ENCODE measurements at regions not wholly inside any gene's neighbourhood (a gene's known extent, or its start where the extent isn't known, plus 50 kb on each side); places are given as distances from the start of the nearest gene placed in this dataset.
"Not testable (repeated sequence)": the region's sequence is repeated elsewhere in the genome, so short reads cannot be mapped to it uniquely, and the experiment has no call there.

DNA sequence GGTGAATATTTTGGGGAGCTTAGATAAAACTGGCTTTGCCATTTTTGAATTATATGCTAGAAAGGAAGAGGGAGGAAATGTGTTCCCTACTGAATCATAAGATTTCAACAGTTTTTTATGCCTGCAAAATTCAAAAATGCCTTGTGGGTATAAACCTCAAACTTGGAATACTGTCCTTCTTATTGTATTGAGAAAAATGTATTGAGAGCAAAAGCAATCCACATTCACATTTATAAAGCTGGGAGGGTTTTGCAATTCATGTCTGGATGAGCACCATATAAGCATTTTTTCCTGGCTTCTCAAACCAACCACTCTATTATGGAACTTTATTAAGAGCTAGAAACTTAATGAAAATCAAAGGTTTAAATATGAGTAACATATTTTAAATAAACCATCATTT lies 289.8 kb downstream of the PCDH7 start:
- no peaks in the 10 kb centered on the region for H3K9me3 ChIP-seq (ENCODE audit: control insufficient read depth in 2 of 2, insufficient read depth in 1 of 2, low read depth in 1 of 2, low read length in 1 of 2)
- H3K36me3 ChIP-seq (ENCODE audit: control insufficient read depth in 2 of 2, insufficient read depth in 2 of 2, low read length in 1 of 2): no peaks in the 10 kb centered on the region
- no peak overlapping the region for H3K4me3 ChIP-seq (ENCODE audit: low read depth in 1 of 2, low read length in 2 of 2)
- H3K27me3 ChIP-seq (ENCODE audit: control insufficient read depth in 1 of 2, insufficient read depth in 2 of 2, low read length in 2 of 2): no peaks in the 10 kb centered on the region
- no peaks in the 10 kb centered on the region for H3K4me1 ChIP-seq (ENCODE audit: control insufficient read depth in 2 of 2, insufficient read depth in 2 of 2, low read length in 1 of 2)
- no peak overlapping the region for H3K27ac ChIP-seq (ENCODE audit: low read depth in 2 of 2, low read length in 1 of 2)

DNA sequence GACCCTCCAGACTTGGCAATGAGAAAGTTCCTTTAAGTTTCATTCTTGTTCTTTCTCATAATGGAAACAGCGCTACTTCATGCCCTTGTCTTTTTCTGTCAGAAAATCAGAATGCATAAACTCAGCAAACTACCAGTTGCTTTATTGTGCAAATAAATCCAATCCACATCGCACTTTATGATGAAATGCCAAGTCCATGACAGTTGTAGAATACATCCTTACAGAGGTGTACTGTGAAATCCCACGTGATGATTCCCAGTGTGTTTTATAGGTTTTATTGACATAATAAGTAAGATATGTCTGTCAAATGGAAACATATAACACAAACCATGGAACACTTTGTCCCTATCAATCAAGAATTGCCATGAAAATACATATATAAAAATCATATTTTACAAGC lies 295.0 kb downstream of the PCDH7 start:
- no peaks in the 10 kb centered on the region for H3K9me3 ChIP-seq (ENCODE audit: control insufficient read depth in 2 of 2, insufficient read depth in 1 of 2, low read depth in 1 of 2, low read length in 1 of 2)
- peaks cover 0 to 3% of the 10 kb centered on the region in 2 donors for H3K27me3 ChIP-seq (ENCODE audit: control insufficient read depth in 1 of 2, insufficient read depth in 2 of 2, low read length in 2 of 2)
- no peak overlapping the region for H3K4me3 ChIP-seq (ENCODE audit: low read depth in 1 of 2, low read length in 2 of 2)
- H3K36me3 ChIP-seq (ENCODE audit: control insufficient read depth in 2 of 2, insufficient read depth in 2 of 2, low read length in 1 of 2): no peaks in the 10 kb centered on the region
- peaks cover 0 to under 1% of the 10 kb centered on the region in 2 donors for H3K4me1 ChIP-seq (ENCODE audit: control insufficient read depth in 2 of 2, insufficient read depth in 2 of 2, low read length in 1 of 2)
- H3K27ac ChIP-seq (ENCODE audit: low read depth in 2 of 2, low read length in 1 of 2): no peak overlapping the region
- 74 to 92% methylated on average over 3 of the region's 3 CpGs for WGBS, 2 donors

- Histone ChIP-seq H3K4me1 (ENCODE audit: control insufficient read depth in 2 of 2, insufficient read depth in 2 of 2, low read length in 1 of 2) (peaks cover 0 to 2% of the 10 kb centered on the region in 2 donors), H3K4me3 (ENCODE audit: low read depth in 1 of 2, low read length in 2 of 2) (no peak overlapping the region), H3K27me3 (ENCODE audit: control insufficient read depth in 1 of 2, insufficient read depth in 2 of 2, low read length in 2 of 2) (peaks cover 0 to 3% of the 10 kb centered on the region in 2 donors), H3K36me3 (ENCODE audit: control insufficient read depth in 2 of 2, insufficient read depth in 2 of 2, low read length in 1 of 2) (no peaks in the 10 kb centered on the region), H3K27ac (ENCODE audit: low read depth in 2 of 2, low read length in 1 of 2) (no peak overlapping the region), H3K9me3 (ENCODE audit: control insufficient read depth in 2 of 2, insufficient read depth in 1 of 2, low read depth in 1 of 2, low read length in 1 of 2) (no peaks in the 10 kb centered on the region)
- WGBS, 2 donors: 86 to 94% methylated on average over 2 of the region's 2 CpGs
These were observed 296.3 kb downstream of the PCDH7 start for GRCh38 chr4:31016322-31017061.

GRCh38 chr4:31020363-31020762 lies 300.2 kb downstream of the PCDH7 start:
- no peak overlapping the region for H3K27ac ChIP-seq (ENCODE audit: low read depth in 2 of 2, low read length in 1 of 2)
- H3K36me3 ChIP-seq (ENCODE audit: control insufficient read depth in 2 of 2, insufficient read depth in 2 of 2, low read length in 1 of 2): no peaks in the 10 kb centered on the region
- 59 to 73% methylated on average over 8 of the region's 8 CpGs for WGBS, 2 donors
- peaks cover 0 to 2% of the 10 kb centered on the region in 2 donors for H3K4me1 ChIP-seq (ENCODE audit: control insufficient read depth in 2 of 2, insufficient read depth in 2 of 2, low read length in 1 of 2)
- no peaks in the 10 kb centered on the region for H3K9me3 ChIP-seq (ENCODE audit: control insufficient read depth in 2 of 2, insufficient read depth in 1 of 2, low read depth in 1 of 2, low read length in 1 of 2)
- peaks cover 0 to 3% of the 10 kb centered on the region in 2 donors for H3K27me3 ChIP-seq (ENCODE audit: control insufficient read depth in 1 of 2, insufficient read depth in 2 of 2, low read length in 2 of 2)
- H3K4me3 ChIP-seq (ENCODE audit: low read depth in 1 of 2, low read length in 2 of 2): no peak overlapping the region

GRCh38 chr4:31021008-31021407 lies 300.8 kb downstream of the PCDH7 start:
- H3K4me1 ChIP-seq (ENCODE audit: control insufficient read depth in 2 of 2, insufficient read depth in 2 of 2, low read length in 1 of 2): peaks cover 0 to 2% of the 10 kb centered on the region in 2 donors
- H3K27me3 ChIP-seq (ENCODE audit: control insufficient read depth in 1 of 2, insufficient read depth in 2 of 2, low read length in 2 of 2): peaks cover 0 to 3% of the 10 kb centered on the region in 2 donors
- no peak overlapping the region for H3K4me3 ChIP-seq (ENCODE audit: low read depth in 1 of 2, low read length in 2 of 2)
- no peaks in the 10 kb centered on the region for H3K36me3 ChIP-seq (ENCODE audit: control insufficient read depth in 2 of 2, insufficient read depth in 2 of 2, low read length in 1 of 2)
- no peak overlapping the region for H3K27ac ChIP-seq (ENCODE audit: low read depth in 2 of 2, low read length in 1 of 2)
- no peaks in the 10 kb centered on the region for H3K9me3 ChIP-seq (ENCODE audit: control insufficient read depth in 2 of 2, insufficient read depth in 1 of 2, low read depth in 1 of 2, low read length in 1 of 2)
- WGBS, 2 donors: 73 to 75% methylated on average over 2 of the region's 2 CpGs

DNA sequence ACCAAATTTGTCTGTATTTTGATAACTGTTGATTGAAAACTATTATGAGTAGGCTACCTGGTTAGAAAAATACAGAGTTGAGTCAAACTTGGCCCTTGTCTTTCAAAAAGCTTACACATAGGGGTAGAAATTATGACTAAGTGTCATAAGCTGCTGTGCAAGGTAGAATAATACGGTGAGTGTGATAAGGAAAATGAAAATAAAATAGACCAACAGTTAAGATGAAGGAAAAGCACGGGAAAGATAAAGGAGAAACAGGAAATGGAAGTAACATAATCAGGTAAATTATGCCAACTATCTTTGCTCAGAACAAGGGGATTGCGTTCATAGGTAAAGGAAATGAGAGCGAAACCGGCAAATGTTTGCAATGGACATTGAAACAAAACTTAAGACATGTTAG lies 302.5 kb downstream of the PCDH7 start:
- Histone ChIP-seq H3K9me3 (ENCODE audit: control insufficient read depth in 2 of 2, insufficient read depth in 1 of 2, low read depth in 1 of 2, low read length in 1 of 2) (no peaks in the 10 kb centered on the region), H3K4me1 (ENCODE audit: control insufficient read depth in 2 of 2, insufficient read depth in 2 of 2, low read length in 1 of 2) (peaks cover 0 to 2% of the 10 kb centered on the region in 2 donors), H3K27me3 (ENCODE audit: control insufficient read depth in 1 of 2, insufficient read depth in 2 of 2, low read length in 2 of 2) (no peaks in the 10 kb centered on the region), H3K27ac (ENCODE audit: low read depth in 2 of 2, low read length in 1 of 2) (no peak overlapping the region), H3K4me3 (ENCODE audit: low read depth in 1 of 2, low read length in 2 of 2) (no peak overlapping the region), H3K36me3 (ENCODE audit: control insufficient read depth in 2 of 2, insufficient read depth in 2 of 2, low read length in 1 of 2) (no peaks in the 10 kb centered on the region)
- 80 to 87% methylated on average over 5 of the region's 5 CpGs for WGBS, 2 donors

- Histone ChIP-seq H3K9me3 (ENCODE audit: control insufficient read depth in 2 of 2, insufficient read depth in 1 of 2, low read depth in 1 of 2, low read length in 1 of 2) (no peaks in the 10 kb centered on the region), H3K4me1 (ENCODE audit: control insufficient read depth in 2 of 2, insufficient read depth in 2 of 2, low read length in 1 of 2) (peaks cover 0 to 2% of the 10 kb centered on the region in 2 donors), H3K36me3 (ENCODE audit: control insufficient read depth in 2 of 2, insufficient read depth in 2 of 2, low read length in 1 of 2) (no peaks in the 10 kb centered on the region), H3K27me3 (ENCODE audit: control insufficient read depth in 1 of 2, insufficient read depth in 2 of 2, low read length in 2 of 2) (no peaks in the 10 kb centered on the region), H3K27ac (ENCODE audit: low read depth in 2 of 2, low read length in 1 of 2) (no peak overlapping the region), H3K4me3 (ENCODE audit: low read depth in 1 of 2, low read length in 2 of 2) (no peak overlapping the region)
- 77 to 86% methylated on average over 2 of the region's 2 CpGs for WGBS, 2 donors
These were observed 302.9 kb downstream of the PCDH7 start for GRCh38 chr4:31023109-31023508.

DNA sequence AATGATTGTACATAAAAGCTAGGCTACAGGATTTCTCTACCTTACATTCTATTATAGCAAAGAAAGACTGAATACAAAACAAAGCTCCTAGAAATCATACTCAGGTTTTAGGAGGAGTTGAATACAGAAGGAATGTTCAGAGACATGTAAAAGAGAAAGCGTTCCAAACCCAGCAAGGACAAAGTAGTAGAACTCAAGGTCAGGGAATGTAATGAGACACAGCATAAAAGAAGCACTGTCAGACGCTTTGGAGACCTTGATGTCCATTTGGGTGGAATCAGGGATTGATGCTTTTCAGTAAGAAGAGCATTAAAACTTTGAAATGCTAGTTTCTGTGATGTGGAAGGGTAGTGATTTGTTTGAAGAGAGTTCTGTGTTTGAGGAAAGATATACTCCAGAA lies 303.6 kb downstream of the PCDH7 start:
- no peaks in the 10 kb centered on the region for H3K27me3 ChIP-seq (ENCODE audit: control insufficient read depth in 1 of 2, insufficient read depth in 2 of 2, low read length in 2 of 2)
- 73 to 78% methylated on average over 2 of the region's 2 CpGs for WGBS, 2 donors
- H3K27ac ChIP-seq (ENCODE audit: low read depth in 2 of 2, low read length in 1 of 2): no peak overlapping the region
- H3K36me3 ChIP-seq (ENCODE audit: control insufficient read depth in 2 of 2, insufficient read depth in 2 of 2, low read length in 1 of 2): no peaks in the 10 kb centered on the region
- peaks cover 0 to 2% of the 10 kb centered on the region in 2 donors for H3K4me1 ChIP-seq (ENCODE audit: control insufficient read depth in 2 of 2, insufficient read depth in 2 of 2, low read length in 1 of 2)
- no peak overlapping the region for H3K4me3 ChIP-seq (ENCODE audit: low read depth in 1 of 2, low read length in 2 of 2)
- H3K9me3 ChIP-seq (ENCODE audit: control insufficient read depth in 2 of 2, insufficient read depth in 1 of 2, low read depth in 1 of 2, low read length in 1 of 2): no peaks in the 10 kb centered on the region

DNA sequence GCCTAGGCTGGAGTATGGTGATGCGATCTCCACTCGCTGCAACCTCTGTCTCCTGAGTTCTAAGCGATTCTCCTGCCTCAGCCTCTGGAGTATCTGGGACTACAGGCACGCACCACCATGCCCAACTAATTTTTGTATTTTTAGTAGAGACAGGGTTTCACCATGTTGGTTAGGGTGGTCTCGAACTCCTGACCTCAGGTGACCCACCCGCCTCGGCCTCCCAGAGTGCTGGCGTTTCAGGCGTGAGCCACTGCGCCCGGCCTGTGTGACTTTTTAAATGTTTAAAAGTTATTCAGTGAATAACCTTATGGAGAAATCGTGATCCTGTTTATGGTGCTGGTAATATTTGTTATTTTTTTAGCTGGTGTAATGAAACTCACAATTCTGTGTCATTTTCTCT lies 304.6 kb downstream of the PCDH7 start:
- WGBS, 2 donors: 94 to 95% methylated on average over 12 of the region's 12 CpGs

DNA sequence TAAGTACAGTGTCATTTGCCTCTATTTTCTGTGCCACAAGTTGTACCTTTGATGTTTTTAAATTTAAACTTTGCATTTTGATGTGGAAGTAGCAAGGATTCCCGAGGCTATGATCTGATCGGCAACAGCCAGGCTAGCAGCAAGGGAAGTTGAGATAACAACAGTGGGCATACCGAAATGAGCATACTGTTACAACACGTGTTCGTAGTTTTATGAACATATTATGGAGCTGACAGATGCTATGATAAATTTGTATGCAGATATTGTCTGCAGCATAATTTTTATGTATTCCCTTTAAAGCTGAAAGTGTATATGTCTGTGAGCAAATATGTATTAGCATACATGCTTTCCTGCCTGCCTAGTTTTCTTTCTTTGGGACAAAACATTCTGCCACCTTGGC lies 306.1 kb downstream of the PCDH7 start:
- Histone ChIP-seq H3K9me3 (ENCODE audit: control insufficient read depth in 2 of 2, insufficient read depth in 1 of 2, low read depth in 1 of 2, low read length in 1 of 2) (no peaks in the 10 kb centered on the region), H3K36me3 (ENCODE audit: control insufficient read depth in 2 of 2, insufficient read depth in 2 of 2, low read length in 1 of 2) (no peaks in the 10 kb centered on the region), H3K27me3 (ENCODE audit: control insufficient read depth in 1 of 2, insufficient read depth in 2 of 2, low read length in 2 of 2) (no peaks in the 10 kb centered on the region), H3K27ac (ENCODE audit: low read depth in 2 of 2, low read length in 1 of 2) (no peak overlapping the region), H3K4me3 (ENCODE audit: low read depth in 1 of 2, low read length in 2 of 2) (no peak overlapping the region), H3K4me1 (ENCODE audit: control insufficient read depth in 2 of 2, insufficient read depth in 2 of 2, low read length in 1 of 2) (no peaks in the 10 kb centered on the region)
- 91% methylated on average over 5 of the region's 5 CpGs for WGBS, 2 donors

More for the DNA sequence above, 304.6 kb downstream of the PCDH7 start:
- H3K27me3 ChIP-seq (ENCODE audit: control insufficient read depth in 1 of 2, insufficient read depth in 2 of 2, low read length in 2 of 2); H3K9me3 ChIP-seq (ENCODE audit: control insufficient read depth in 2 of 2, insufficient read depth in 1 of 2, low read depth in 1 of 2, low read length in 1 of 2); H3K4me3 ChIP-seq (ENCODE audit: low read depth in 1 of 2, low read length in 2 of 2); H3K36me3 ChIP-seq (ENCODE audit: control insufficient read depth in 2 of 2, insufficient read depth in 2 of 2, low read length in 1 of 2); H3K4me1 ChIP-seq (ENCODE audit: control insufficient read depth in 2 of 2, insufficient read depth in 2 of 2, low read length in 1 of 2); H3K27ac ChIP-seq (ENCODE audit: low read depth in 2 of 2, low read length in 1 of 2): not testable (repeated sequence)

All from esophagus (tissue), 2 donors.